VCaP (cell line): ENCODE measurements at regions not wholly inside any gene's neighbourhood (a gene's known extent, or its start where the extent isn't known, plus 50 kb on each side); places are given as distances from the start of the nearest gene placed in this dataset.

Experiments
- H3K27ac ChIP-seq: fragments of 450-650 bp; 2 replicates; pipeline ENCODE4 v1.5.1; 2017
- CTCF ChIP-seq: fragments of 450-650 bp; conservative IDR thresholded peaks from 2 replicates; pipeline ENCODE4 v1.5.1; 2017; ENCODE audit warnings: mild to moderate bottlenecking, moderate library complexity

GRCh38 chr5:174247301-174247700 is 201.8 kb downstream of the NSG2 start:
- TF ChIP-seq CTCF = no peak
- no peak overlapping the region for H3K27ac ChIP-seq

DNA sequence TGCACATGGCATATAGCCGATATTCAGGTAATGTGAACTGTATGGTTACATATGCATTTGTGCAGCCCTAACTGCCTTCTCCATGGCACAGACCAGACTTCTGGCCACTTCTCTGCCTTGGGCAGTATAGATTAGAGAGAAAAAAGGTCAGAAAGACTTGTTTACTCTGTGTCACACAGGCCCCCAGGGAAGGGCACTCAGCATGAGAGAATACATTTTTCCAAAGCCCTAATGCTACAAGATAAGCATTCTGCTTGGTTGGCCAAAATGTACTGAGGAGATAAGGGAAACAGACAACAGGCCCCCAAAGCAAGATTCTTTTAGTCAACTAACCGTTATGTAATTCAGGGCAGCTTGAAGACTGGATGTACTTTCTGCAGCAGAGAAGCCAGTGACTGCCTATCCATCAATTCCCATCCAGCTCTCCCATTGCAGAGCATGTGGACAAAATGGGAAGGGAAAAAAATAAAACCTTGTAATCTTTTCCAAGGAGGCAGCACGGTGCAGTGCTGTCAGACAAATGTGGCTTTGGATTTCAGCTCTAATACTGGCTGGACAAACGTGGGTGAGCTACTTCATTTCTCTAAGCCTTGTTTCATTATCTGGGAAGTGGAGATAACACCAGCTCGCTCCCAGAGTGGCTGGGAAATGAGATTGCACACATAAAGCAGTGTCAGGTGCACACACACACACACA is 205.9 kb downstream of the NSG2 start:
- no peak for TF ChIP-seq CTCF

GRCh38 chr5:174252121-174252520 is 206.6 kb downstream of the NSG2 start:
- no peak overlapping the region for H3K27ac ChIP-seq
- no peak for TF ChIP-seq CTCF

More for the DNA sequence above, 205.9 kb downstream of the NSG2 start:
- H3K27ac ChIP-seq = no peak overlapping the region

DNA sequence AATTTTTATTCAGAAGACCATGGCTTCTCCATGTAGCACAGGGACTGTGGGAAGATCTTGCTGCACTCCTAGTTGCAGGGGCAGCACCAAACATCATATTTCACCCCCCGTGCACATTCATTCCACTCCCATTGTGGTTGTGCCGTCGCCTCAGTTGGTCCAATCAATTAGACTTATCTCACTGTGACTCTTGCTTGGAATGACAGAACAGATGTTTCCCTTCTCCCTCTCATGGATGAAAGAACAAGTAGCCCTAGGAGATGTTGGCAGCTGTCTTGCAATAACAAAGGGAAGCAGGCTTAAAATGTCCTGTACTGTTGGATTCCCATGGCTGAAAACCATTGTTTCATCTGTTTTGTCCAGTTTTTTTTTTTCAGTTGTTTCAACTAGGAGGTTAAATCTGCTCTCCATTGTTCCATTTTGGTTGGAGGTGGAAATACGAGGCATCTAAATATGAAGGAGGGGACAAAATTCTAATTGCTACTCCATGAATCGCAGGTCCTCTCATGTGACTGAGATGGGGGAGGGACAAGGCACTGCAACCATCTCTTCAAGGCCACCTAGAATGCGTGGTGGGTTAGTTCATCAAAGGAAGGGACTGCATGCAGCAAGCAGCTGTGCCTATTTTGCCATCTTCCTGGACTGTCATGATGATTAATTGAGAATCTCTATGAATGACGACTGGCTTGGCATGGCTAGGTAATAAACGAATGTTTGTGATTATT is 214.4 kb downstream of the NSG2 start:
- TF ChIP-seq CTCF = no peak
- no peak overlapping the region for H3K27ac ChIP-seq

DNA sequence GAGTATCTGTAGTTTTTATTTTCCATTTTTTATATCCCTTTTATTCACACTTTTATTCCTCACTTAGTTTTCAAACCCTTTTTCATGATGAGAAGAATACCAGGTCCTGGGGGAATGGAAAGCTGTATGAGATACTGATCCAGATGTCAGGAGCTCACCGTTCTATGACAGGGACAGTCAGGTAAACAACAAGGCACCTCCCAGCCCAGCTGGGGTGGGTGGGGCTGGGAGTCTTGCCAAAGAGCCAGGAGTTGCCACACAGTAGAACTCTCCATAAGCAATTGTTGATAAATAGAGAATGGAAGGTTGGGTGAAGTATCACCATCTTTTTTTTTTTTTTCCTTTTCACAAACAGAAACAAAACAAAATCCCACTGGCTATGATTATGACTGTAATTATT is 225.8 kb downstream of the NSG2 start:
- TF ChIP-seq CTCF = no peak
- H3K27ac ChIP-seq = no peak overlapping the region

GRCh38 chr5:174272671-174273070 is 227.2 kb downstream of the NSG2 start:
- TF ChIP-seq CTCF = no peak
- no peak overlapping the region for H3K27ac ChIP-seq

- no peak for TF ChIP-seq CTCF
- H3K27ac ChIP-seq = no peak overlapping the region
These were observed 227.8 kb downstream of the NSG2 start for GRCh38 chr5:174273325-174273724.
